CD14-positive monocyte (primary cell): ENCODE measurements at regions not wholly inside any gene's neighbourhood (a gene's known extent, or its start where the extent isn't known, plus 50 kb on each side); places are given as distances from the start of the nearest gene placed in this dataset.

Experiments used
- DNase-seq, 3 donors: peaks; one replicate each; pipeline ENCODE4 v3.0.0-alpha.2; 2011 to 2022
- H2AFZ ChIP-seq: 2 replicates; pipeline ENCODE4 v1.6.0; 2012; ENCODE audit warnings: mild to moderate bottlenecking, low read depth, low read length, inconsistent platforms; ENCODE audit not compliant: insufficient read depth, poor library complexity, severe bottlenecking
- H3K27ac ChIP-seq, 2 donors: 1 replicate in 1 of 2; 2 replicates in 1 of 2; pipeline ENCODE4 v1.5.1; 2012 to 2013; ENCODE audit warnings: low read length in 2 of 2, control low read depth in 1 of 2, inconsistent platforms in 1 of 2, low read depth in 1 of 2, mild to moderate bottlenecking in 1 of 2
- H3K27me3 ChIP-seq, 2 donors: one replicate each; pipeline versions ENCODE4 v1.6.0 to v1.6.1; 2011 to 2013; ENCODE audit warnings: low read length in 2 of 2; ENCODE audit not compliant: control insufficient read depth in 2 of 2, insufficient read depth in 2 of 2
- H3K36me3 ChIP-seq, 2 donors: replicated peaks in 1 of 2; 1 replicate in 1 of 2; 2 replicates in 1 of 2; pipeline versions ENCODE4 v1.5.1 to v1.6.1; 2012 to 2013; ENCODE audit warnings: low read length in 2 of 2, control low read depth in 1 of 2, inconsistent platforms in 1 of 2, mild to moderate bottlenecking in 1 of 2; ENCODE audit not compliant: insufficient read depth in 2 of 2, control insufficient read depth in 1 of 2
- H3K4me1 ChIP-seq, 2 donors: 1 replicate in 1 of 2; 2 replicates in 1 of 2; pipeline versions ENCODE4 v1.5.1 to v1.6.1; 2012 to 2013; ENCODE audit warnings: low read length in 2 of 2, control low read depth in 1 of 2, inconsistent platforms in 1 of 2, mild to moderate bottlenecking in 1 of 2, moderate library complexity in 1 of 2; ENCODE audit not compliant: insufficient read depth in 2 of 2, control insufficient read depth in 1 of 2
- H3K4me2 ChIP-seq: replicated peaks from 2 replicates; pipeline ENCODE3; 2012; ENCODE audit warnings: low read length, moderate library complexity, mild to moderate bottlenecking; ENCODE audit not compliant: poor library complexity, severe bottlenecking; ENCODE audit errors: extremely low read depth
- H3K4me3 ChIP-seq, 3 experiments: fragments of 200-600 bp in 1 of 3; sonication (generic) in 1 of 3; replicated peaks in 1 of 3; 1 replicate in 2 of 3; 2 replicates in 1 of 3; pipeline ENCODE4 v1.5.1; 2011 to 2013; ENCODE audit warnings: low read length in 3 of 3, mild to moderate bottlenecking in 3 of 3, control low read depth in 2 of 3, low read depth in 2 of 3, inconsistent platforms in 1 of 3, moderate library complexity in 1 of 3
- H3K79me2 ChIP-seq: 2 replicates; pipeline ENCODE4 v1.6.0; 2012; ENCODE audit warnings: mild to moderate bottlenecking, control low read depth, inconsistent platforms, low read length, moderate library complexity; ENCODE audit not compliant: insufficient read depth
- H3K9ac ChIP-seq: 2 replicates; pipeline ENCODE4 v1.6.0; 2017; ENCODE audit warnings: low read length, mild to moderate bottlenecking; ENCODE audit not compliant: insufficient read depth, poor library complexity, severe bottlenecking
- H3K9me3 ChIP-seq, 2 donors: replicated peaks in 1 of 2; 1 replicate in 1 of 2; 2 replicates in 1 of 2; pipeline versions ENCODE4 v1.5.1 to v1.6.1; 2012 to 2013; ENCODE audit warnings: low read length in 2 of 2, control low read depth in 1 of 2; ENCODE audit not compliant: control insufficient read depth in 1 of 2, insufficient read depth in 1 of 2
- H4K20me1 ChIP-seq: 2 replicates; pipeline ENCODE4 v1.6.0; 2012; ENCODE audit warnings: mild to moderate bottlenecking, low read length, control low read depth, moderate library complexity; ENCODE audit not compliant: insufficient read depth
- H3K27ac Mint-ChIP-seq, 7 donors: one replicate each; pipeline ENCODE4 v1.8.0; 2020; ENCODE audit warnings: mild to moderate bottlenecking in 7 of 7, mixed read lengths in 7 of 7, moderate library complexity in 6 of 7, inconsistent platforms in 2 of 7
- H3K27me3 Mint-ChIP-seq, 3 donors: one replicate each; pipeline ENCODE4 v1.8.0; 2021 to 2022; ENCODE audit warnings: low read depth in 3 of 3, mild to moderate bottlenecking in 3 of 3, mixed read lengths in 3 of 3, moderate library complexity in 3 of 3, inconsistent platforms in 1 of 3
- H3K36me3 Mint-ChIP-seq, 2 donors: one replicate each; pipeline ENCODE4 v1.8.0; 2020; ENCODE audit warnings: mixed read lengths in 2 of 2, inconsistent platforms in 1 of 2, mild to moderate bottlenecking in 1 of 2
- H3K4me1 Mint-ChIP-seq: one replicate; pipeline ENCODE4 v1.8.0; 2020; ENCODE audit warnings: mild to moderate bottlenecking, mixed read lengths
- H3K4me3 Mint-ChIP-seq, 2 donors: one replicate each; pipeline ENCODE4 v1.8.0; 2020; ENCODE audit warnings: mild to moderate bottlenecking in 2 of 2, mixed read lengths in 2 of 2, moderate library complexity in 1 of 2
- H3K9me3 Mint-ChIP-seq, 7 donors: one replicate each; pipeline ENCODE4 v1.8.0; 2020 to 2022; ENCODE audit warnings: mixed read lengths in 7 of 7, mild to moderate bottlenecking in 6 of 7, moderate library complexity in 6 of 7, inconsistent platforms in 2 of 7
- CTCF ChIP-seq: fragments of 200-600 bp; IDR thresholded peaks from one replicate; pipeline ENCODE4 v1.8.0; 2022; ENCODE audit warnings: antibody characterized with exemption, mild to moderate bottlenecking
- WGBS: methylation state at CpG from one replicate; pipeline ENCODE4 v1.1.5; 2013; ENCODE audit warnings: missing lambda C conversion rate; ENCODE audit not compliant: insufficient coverage; 5-methylcytosine and 5-hydroxymethylcytosine counted together
- intact Hi-C, 2 donors: fragments of 100-400 bp; cut with micrococcal nuclease; formaldehyde crosslinking; loops; one replicate each; pipeline versions ENCODE4 v1.15.0 to v1.15.1; 2023

- no peak for DNase-seq
- H2AFZ ChIP-seq, result no peak overlapping the region
- no peaks in the 10 kb centered on the region for H4K20me1 ChIP-seq
- no CpG with 5 or more reads among the region's 3 CpGs for WGBS
- H3K79me2 ChIP-seq, result no peaks in the 10 kb centered on the region
- no peaks in the 10 kb centered on the region for H3K36me3 ChIP-seq
- intact Hi-C loops, result no loop called here
- H3K27me3 ChIP-seq, result no peaks in the 10 kb centered on the region
- no peaks in the 10 kb centered on the region for H3K36me3 Mint-ChIP-seq
- H3K4me1 Mint-ChIP-seq, result no peaks in the 10 kb centered on the region
- H3K9ac ChIP-seq, result no peak overlapping the region
- H3K9me3 Mint-ChIP-seq, result peaks cover 7 to 20% (median 14%) of the 10 kb centered on the region in 7 donors
- no peaks in the 10 kb centered on the region for H3K4me1 ChIP-seq
- H3K27me3 Mint-ChIP-seq, result no peaks in the 10 kb centered on the region
- no peak overlapping the region for H3K4me2 ChIP-seq
- H3K27ac Mint-ChIP-seq, result no peak overlapping the region
- no peak overlapping the region for H3K27ac ChIP-seq
- H3K4me3 ChIP-seq, result no peak overlapping the region
- TF ChIP-seq CTCF, result no peak
- H3K9me3 ChIP-seq, result peaks cover 13% of the 10 kb centered on the region in 2 donors
- H3K4me3 Mint-ChIP-seq, result no peak overlapping the region
These were observed 679.3 kb upstream of the GRAMD2B start for GRCh38 chr5:125743939-125744338.

GRCh38 chr5:125746917-125747316, 676.3 kb upstream of the GRAMD2B start:
- H3K4me3 ChIP-seq, result no peak overlapping the region
- H3K79me2 ChIP-seq, result no peaks in the 10 kb centered on the region
- no peaks in the 10 kb centered on the region for H3K36me3 Mint-ChIP-seq
- H3K27me3 ChIP-seq, result no peaks in the 10 kb centered on the region
- no peaks in the 10 kb centered on the region for H4K20me1 ChIP-seq
- H3K4me3 Mint-ChIP-seq, result no peak overlapping the region
- peaks cover 0 to 10% (median 7%) of the 10 kb centered on the region in 7 donors for H3K9me3 Mint-ChIP-seq
- H3K36me3 ChIP-seq, result no peaks in the 10 kb centered on the region
- no peak overlapping the region for H2AFZ ChIP-seq
- no peak overlapping the region for H3K27ac ChIP-seq
- TF ChIP-seq CTCF, result no peak
- no peaks in the 10 kb centered on the region for H3K4me1 Mint-ChIP-seq
- 83% methylated on average over 1 of the region's 1 CpG for whole genome bisulfite sequencing
- H3K27ac Mint-ChIP-seq, result no peak overlapping the region
- H3K9me3 ChIP-seq, result peaks cover 9 to 13% of the 10 kb centered on the region in 2 donors
- intact Hi-C loops, result no loop called here
- no peak overlapping the region for H3K4me2 ChIP-seq
- H3K27me3 Mint-ChIP-seq, result no peaks in the 10 kb centered on the region
- DNase-seq, result no peak
- H3K9ac ChIP-seq, result no peak overlapping the region
- no peaks in the 10 kb centered on the region for H3K4me1 ChIP-seq
